ENCODE measurements at regions not wholly inside any gene's neighbourhood (a gene's known extent, or its start where the extent isn't known, plus 50 kb on each side); places are given as distances from the start of the nearest gene placed in this dataset.

DNA sequence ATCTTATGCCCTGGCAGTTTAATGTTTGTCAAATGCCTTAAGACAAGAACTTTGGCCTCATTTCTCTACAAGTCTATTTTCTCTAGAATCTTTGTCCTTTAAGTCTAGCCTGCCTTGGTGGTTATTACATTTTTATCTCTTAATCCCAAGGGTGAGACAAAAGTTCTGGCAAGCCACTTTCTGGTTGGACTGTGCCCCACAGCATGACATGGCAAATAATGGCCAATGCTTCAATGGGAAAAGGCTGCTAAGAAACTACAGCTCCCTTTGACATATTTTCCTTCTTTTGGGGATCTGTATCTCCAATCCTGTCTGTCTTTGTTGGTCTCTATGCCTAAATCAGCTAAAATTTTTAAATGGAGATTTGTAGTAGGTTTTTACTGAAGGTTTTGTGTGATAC, 181.6 kb upstream of the MBNL1 start:
- Histone ChIP-seq H3K4me3 (no peak overlapping the region), H3K4me1 (no peaks in the 10 kb centered on the region), H3K27me3 (no peaks in the 10 kb centered on the region), H3K27ac (no peak overlapping the region), H3K36me3 (no peaks in the 10 kb centered on the region), H3K9me3 (no peaks in the 10 kb centered on the region), H3K9ac (ENCODE audit: low read depth in 2 of 2, low read length in 2 of 2) (no peak overlapping the region)
- TF ChIP-seq, protein P1, sequence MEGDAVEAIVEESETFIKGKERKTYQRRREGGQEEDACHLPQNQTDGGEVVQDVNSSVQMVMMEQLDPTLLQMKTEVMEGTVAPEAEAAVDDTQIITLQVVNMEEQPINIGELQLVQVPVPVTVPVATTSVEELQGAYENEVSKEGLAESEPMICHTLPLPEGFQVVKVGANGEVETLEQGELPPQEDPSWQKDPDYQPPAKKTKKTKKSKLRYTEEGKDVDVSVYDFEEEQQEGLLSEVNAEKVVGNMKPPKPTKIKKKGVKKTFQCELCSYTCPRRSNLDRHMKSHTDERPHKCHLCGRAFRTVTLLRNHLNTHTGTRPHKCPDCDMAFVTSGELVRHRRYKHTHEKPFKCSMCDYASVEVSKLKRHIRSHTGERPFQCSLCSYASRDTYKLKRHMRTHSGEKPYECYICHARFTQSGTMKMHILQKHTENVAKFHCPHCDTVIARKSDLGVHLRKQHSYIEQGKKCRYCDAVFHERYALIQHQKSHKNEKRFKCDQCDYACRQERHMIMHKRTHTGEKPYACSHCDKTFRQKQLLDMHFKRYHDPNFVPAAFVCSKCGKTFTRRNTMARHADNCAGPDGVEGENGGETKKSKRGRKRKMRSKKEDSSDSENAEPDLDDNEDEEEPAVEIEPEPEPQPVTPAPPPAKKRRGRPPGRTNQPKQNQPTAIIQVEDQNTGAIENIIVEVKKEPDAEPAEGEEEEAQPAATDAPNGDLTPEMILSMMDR (IDR thresholded peaks at IDR 0.05), result no peak
- DNase-seq, result no peak
- intact Hi-C loops (cut with DNase I), result no loop called here

DNA sequence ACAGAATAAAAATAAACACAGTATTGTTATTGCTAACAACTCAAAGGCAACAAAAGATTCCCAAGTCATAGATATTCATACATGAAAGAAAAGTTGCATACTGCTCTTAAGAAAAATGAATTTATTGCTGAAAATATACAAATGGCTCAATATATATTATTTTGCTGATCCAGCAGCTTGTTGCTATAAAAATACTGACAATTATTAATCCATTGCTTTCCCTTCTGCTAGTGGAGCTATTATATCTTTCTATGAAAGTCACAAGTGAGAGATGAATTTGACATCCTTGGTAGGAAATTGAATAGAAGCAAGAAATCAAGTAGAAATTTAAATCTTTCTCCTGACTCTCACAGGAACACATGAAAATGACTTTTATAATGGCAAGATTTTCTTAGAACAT, 179.2 kb upstream of the MBNL1 start:
- no peaks in the 10 kb centered on the region for H3K9me3 ChIP-seq
- TF ChIP-seq, protein P1 (IDR thresholded peaks at IDR 0.05), result no peak
- H3K36me3 ChIP-seq, result no peaks in the 10 kb centered on the region
- H3K9ac ChIP-seq (ENCODE audit: low read depth in 2 of 2, low read length in 2 of 2), result no peak overlapping the region
- intact Hi-C loops (cut with DNase I), result no loop called here
- no peak for DNase-seq
- no peak overlapping the region for H3K4me3 ChIP-seq
- no peaks in the 10 kb centered on the region for H3K4me1 ChIP-seq
- no peaks in the 10 kb centered on the region for H3K27me3 ChIP-seq
- no peak overlapping the region for H3K27ac ChIP-seq

DNA sequence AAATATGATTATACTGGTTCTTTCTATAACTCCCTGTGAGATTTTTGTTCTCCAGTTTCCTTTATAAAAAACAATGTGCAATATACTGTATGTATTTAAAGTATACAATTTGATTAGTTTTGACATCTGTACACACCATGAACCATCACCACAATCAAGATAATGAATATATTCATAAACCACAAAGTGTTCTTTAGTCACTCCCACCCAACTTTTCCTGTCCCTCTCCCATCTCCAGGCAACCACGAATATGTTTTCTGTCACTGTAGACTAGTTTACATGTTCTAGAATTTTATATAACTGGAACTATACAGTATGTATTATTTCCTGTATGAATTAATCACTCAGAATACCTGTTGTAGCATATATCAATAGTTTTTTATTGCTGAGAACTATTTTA, 177.0 kb upstream of the MBNL1 start:
- no peak overlapping the region for H3K4me3 ChIP-seq
- H3K4me1 ChIP-seq, result no peaks in the 10 kb centered on the region
- TF ChIP-seq, protein P1 (IDR thresholded peaks at IDR 0.05), result no peak
- no peaks in the 10 kb centered on the region for H3K36me3 ChIP-seq
- H3K27ac ChIP-seq, result no peak overlapping the region
- no peaks in the 10 kb centered on the region for H3K27me3 ChIP-seq
- intact Hi-C loops (cut with DNase I), result no loop called here
- H3K9ac ChIP-seq (ENCODE audit: low read depth in 2 of 2, low read length in 2 of 2), result no peak overlapping the region
- DNase-seq, result no peak
- no peaks in the 10 kb centered on the region for H3K9me3 ChIP-seq

DNA sequence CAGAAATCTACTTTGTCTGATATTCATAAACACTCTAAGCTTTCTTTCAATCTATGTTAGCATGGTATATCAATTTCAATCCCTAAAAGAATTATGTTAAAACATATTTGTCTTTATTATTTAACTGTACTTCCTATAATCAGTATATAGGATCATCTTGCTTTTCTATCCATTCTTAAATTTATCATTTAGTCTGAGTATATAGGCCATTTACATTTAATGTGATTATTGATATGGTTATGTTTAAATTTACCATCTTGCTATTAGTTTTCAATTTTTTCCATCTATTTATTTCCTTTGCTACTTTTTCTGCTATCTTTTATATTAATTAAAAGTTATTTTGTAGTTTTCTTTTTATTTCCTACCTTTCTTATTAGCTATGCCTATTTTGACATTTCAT, 174.8 kb upstream of the MBNL1 start:
- H3K27ac ChIP-seq, result no peak overlapping the region
- intact Hi-C loops (cut with DNase I), result no loop called here
- no peak overlapping the region for H3K4me3 ChIP-seq

DNA sequence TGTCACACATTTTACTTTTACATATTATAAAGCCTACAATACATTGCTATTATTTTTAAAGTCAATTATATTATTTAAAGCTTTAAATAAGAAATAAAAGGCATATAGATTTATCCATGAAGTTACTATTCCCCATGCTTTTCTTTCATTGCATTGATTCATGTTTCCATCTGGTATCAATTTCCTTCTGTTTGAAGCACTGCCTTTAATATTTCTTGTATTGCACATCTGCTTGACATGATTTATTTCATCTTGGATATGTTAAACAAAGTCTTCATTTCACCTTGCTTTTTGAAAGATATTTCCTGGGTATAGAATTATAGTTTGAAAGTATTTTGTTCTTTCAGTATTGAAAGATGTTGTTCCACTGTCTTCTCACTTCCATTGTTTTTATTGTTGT, 174.3 kb upstream of the MBNL1 start:
- intact Hi-C loops (cut with DNase I), result no loop called here

More for the DNA sequence above, 174.8 kb upstream of the MBNL1 start:
- Histone ChIP-seq H3K4me1 (no peaks in the 10 kb centered on the region), H3K9me3 (no peaks in the 10 kb centered on the region), H3K27me3 (no peaks in the 10 kb centered on the region), H3K9ac (ENCODE audit: low read depth in 2 of 2, low read length in 2 of 2) (no peak overlapping the region), H3K36me3 (no peaks in the 10 kb centered on the region)
- TF ChIP-seq, protein P1 (IDR thresholded peaks at IDR 0.05), result no peak
- no peak for DNase-seq

More for the DNA sequence above, 174.3 kb upstream of the MBNL1 start:
- Histone ChIP-seq H3K4me1 (no peaks in the 10 kb centered on the region), H3K27me3 (no peaks in the 10 kb centered on the region), H3K4me3 (no peak overlapping the region), H3K27ac (no peak overlapping the region), H3K9ac (ENCODE audit: low read depth in 2 of 2, low read length in 2 of 2) (no peak overlapping the region), H3K9me3 (no peaks in the 10 kb centered on the region), H3K36me3 (no peaks in the 10 kb centered on the region)
- TF ChIP-seq, protein P1 (IDR thresholded peaks at IDR 0.05), result no peak
- DNase-seq, result no peak

Measured in colonic mucosa (tissue), 4 donors.